Ovary (tissue), 7 donors: ENCODE measurements at regions not wholly inside any gene's neighbourhood (a gene's known extent, or its start where the extent isn't known, plus 50 kb on each side); places are given as distances from the start of the nearest gene placed in this dataset.

ENCODE experiments used
- DNase-seq, 5 donors: peaks; one replicate each; pipeline ENCODE4 v3.0.0-alpha.2; 2019 to 2020
- H3K27ac ChIP-seq, 2 donors: fragments of 200-600 bp; one replicate each; pipeline versions ENCODE4 v1.5.1 to v1.8.0; 2019 to 2022
- H3K27me3 ChIP-seq: fragments of 200-600 bp; one replicate; pipeline ENCODE4 v1.8.0; 2022
- H3K36me3 ChIP-seq: fragments of 200-600 bp; sonication (generic); one replicate; pipeline ENCODE4 v1.5.1; 2019
- H3K4me1 ChIP-seq: one replicate; pipeline ENCODE4 v1.8.1; 2013; ENCODE audit warnings: mild to moderate bottlenecking, moderate library complexity; ENCODE audit not compliant: insufficient read depth
- H3K4me3 ChIP-seq: fragments of 200-600 bp; sonication (generic); one replicate; pipeline ENCODE4 v1.5.1; 2017
- H3K9me3 ChIP-seq, 2 donors: fragments of 200-600 bp in 1 of 2; sonication (generic) in 1 of 2; one replicate each; pipeline versions ENCODE4 v1.5.1 to v1.8.1; 2013 to 2019; ENCODE audit warnings: mild to moderate bottlenecking in 1 of 2, moderate library complexity in 1 of 2
- EP300 ChIP-seq: sonication (generic); formaldehyde crosslinking; IDR thresholded peaks from one replicate; pipeline ENCODE4 v1.6.1; 2017; ENCODE audit warnings: antibody characterized with exemption
- POLR2A ChIP-seq: fragments of 450-650 bp; IDR thresholded peaks from one replicate; pipeline ENCODE4 v1.6.1; 2017; ENCODE audit warnings: antibody characterized with exemption, mild to moderate bottlenecking, moderate library complexity
- WGBS, 3 donors: extraction: QIAGEN DNeasy Blood & Tissue Kit in 1 of 3; methylation state at CpG; one replicate each; pipeline versions ENCODE4 v1.1.5 to v1.1.7; 2013 to 2017; 5-methylcytosine and 5-hydroxymethylcytosine counted together
- intact Hi-C, 4 donors: fragments of 100-400 bp; cut with DNase I; formaldehyde crosslinking; loops; one replicate each; pipeline versions ENCODE4 v1.11.0 to v1.15.1; 2022 to 2023
- TF ChIP-seq, protein P1 (sequence below), 3 donors: fragments of 450-650 bp in 2 of 3; fragments of 200-600 bp in 1 of 3; IDR thresholded peaks; one replicate each; pipeline versions ENCODE4 v1.5.1 to v1.8.0; 2016 to 2022; ENCODE audit warnings: antibody characterized with exemption in 3 of 3, mild to moderate bottlenecking in 1 of 3
- donor health status: DM: no; HTN: no; CAD: no; lungs with moderate emphysema.
- donor health status: DM: no; HTN: no; CAD: no.
- donor health status: Bipolar disorder and iron deficiency.
- donor health status: DM: no; HTN: no; CAD: no.
- donor health status: DM: yes; HTN: yes; CAD: no.

DNA sequence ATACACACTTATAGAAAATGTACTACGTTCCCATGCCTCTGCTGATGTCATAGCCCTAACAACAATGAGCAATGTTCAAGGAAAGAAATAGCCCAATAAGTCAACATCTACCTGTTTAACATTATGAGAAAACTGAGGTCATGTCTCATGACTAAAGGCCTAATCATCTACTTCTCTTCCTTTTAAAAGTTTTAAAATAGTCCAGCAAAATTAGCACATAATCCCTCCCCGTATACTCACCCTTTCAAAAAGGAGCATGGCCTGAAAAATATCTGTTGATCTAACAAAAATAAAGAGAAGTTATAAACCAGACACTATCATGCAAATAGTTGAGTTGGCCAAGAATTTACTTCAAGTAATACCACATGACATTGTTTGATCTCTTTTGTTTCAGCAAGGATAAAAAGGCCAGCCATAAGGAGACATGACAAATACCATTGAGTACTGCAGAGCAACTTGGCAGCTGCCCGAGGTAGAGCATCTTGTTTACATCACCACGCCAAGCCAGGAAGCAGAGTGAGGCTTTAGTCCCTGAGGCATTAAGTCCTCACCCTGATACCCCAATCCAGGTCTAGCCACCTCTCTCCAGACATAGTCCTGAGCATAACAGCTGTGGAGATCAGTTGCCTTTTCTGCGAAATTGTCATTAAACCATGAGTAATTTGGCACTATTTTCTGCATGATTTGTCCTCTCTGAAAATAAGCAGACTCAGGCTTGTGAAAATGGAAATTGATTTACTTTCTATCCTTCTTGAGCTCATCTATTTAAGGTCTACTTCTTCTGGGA lies 137.4 kb upstream of the ETAA1 start:
- no peak overlapping the region for H3K4me3 ChIP-seq
- H3K36me3 ChIP-seq: no peaks in the 10 kb centered on the region
- H3K27me3 ChIP-seq: no peaks in the 10 kb centered on the region
- WGBS, 3 donors: 34 to 37% (median 36%) methylated on average over 5 of the region's 5 CpGs
- H3K27ac ChIP-seq: peak overlapping the region in 1 of 2 donors; percentile 64
- peaks cover 3% of the 10 kb centered on the region for H3K4me1 ChIP-seq
- DNase-seq: peak; percentile 19 to 53 (median 35)
- H3K9me3 ChIP-seq: no peaks in the 10 kb centered on the region
- intact Hi-C loops: loop anchor here in 1 of 4 donors (5.0 kb wide), 1 partner anchor 138 kb away; the partner anchor contains the start of gene ETAA1
- TF ChIP-seq EP300: no peak
- TF ChIP-seq, protein P1, sequence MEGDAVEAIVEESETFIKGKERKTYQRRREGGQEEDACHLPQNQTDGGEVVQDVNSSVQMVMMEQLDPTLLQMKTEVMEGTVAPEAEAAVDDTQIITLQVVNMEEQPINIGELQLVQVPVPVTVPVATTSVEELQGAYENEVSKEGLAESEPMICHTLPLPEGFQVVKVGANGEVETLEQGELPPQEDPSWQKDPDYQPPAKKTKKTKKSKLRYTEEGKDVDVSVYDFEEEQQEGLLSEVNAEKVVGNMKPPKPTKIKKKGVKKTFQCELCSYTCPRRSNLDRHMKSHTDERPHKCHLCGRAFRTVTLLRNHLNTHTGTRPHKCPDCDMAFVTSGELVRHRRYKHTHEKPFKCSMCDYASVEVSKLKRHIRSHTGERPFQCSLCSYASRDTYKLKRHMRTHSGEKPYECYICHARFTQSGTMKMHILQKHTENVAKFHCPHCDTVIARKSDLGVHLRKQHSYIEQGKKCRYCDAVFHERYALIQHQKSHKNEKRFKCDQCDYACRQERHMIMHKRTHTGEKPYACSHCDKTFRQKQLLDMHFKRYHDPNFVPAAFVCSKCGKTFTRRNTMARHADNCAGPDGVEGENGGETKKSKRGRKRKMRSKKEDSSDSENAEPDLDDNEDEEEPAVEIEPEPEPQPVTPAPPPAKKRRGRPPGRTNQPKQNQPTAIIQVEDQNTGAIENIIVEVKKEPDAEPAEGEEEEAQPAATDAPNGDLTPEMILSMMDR (IDR thresholded peaks at IDR 0.05): no peak
- TF ChIP-seq POLR2A: no peak

DNA sequence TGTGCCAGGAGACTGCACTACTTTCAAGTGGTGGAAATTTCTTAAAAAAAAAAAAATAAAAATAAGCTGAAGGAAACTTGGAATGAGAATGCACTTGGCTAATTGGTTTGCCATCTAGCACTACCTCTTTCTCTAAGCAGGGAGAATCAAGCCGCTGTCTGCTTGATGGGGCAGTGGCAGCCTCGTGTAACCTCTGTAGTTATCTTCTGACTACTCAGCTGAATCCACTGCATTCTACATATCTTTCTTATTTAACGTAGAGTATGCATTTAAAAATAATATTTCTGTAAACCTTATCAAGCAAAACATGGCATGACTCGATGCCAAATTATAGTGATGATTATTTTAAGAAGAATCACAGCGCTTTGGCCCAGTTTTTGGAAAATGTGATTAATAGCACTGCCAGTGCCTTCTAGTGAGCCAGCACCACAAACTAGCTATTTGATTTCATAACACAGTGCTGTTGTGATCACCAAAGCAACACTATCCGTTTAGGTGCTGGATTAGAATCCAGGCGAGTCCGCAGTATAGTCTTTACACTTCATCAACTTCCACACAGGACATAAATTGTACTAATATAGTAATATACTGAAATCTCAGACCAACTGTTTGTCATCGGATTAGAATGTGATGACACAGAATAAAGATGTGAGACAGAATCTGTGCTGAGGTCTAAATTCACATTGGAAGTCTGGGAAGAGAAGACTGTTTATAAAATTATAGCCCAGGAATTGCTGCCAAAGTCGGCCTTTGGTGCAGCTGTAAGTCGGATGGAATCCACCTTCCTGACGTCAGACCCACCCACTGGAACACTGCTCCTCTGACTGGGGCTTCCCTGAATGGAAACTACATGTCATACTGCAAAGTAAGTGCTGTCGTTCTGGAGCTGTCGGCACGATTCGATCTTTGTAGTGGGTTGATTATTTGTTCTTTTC lies 136.5 kb upstream of the ETAA1 start:
- WGBS, 3 donors: 9 to 13% (median 11%) methylated on average over 16 of the region's 16 CpGs
- Histone ChIP-seq H3K9me3 (no peaks in the 10 kb centered on the region), H3K4me1 (peaks cover 3% of the 10 kb centered on the region), H3K4me3 (no peak overlapping the region), H3K36me3 (no peaks in the 10 kb centered on the region), H3K27ac (peak overlapping the region; percentile 2 to 64), H3K27me3 (no peaks in the 10 kb centered on the region)
- intact Hi-C loops: loop anchor here in 1 of 4 donors (5.0 kb wide), 1 partner anchor 137 kb away; the partner anchor contains the start of gene ETAA1
- DNase-seq: peak; percentile 75 to 85 (median 83)
- TF ChIP-seq, protein P1 (IDR thresholded peaks at IDR 0.05): no peak
- TF ChIP-seq EP300 (peak; percentile 12), POLR2A (no peak)

DNA sequence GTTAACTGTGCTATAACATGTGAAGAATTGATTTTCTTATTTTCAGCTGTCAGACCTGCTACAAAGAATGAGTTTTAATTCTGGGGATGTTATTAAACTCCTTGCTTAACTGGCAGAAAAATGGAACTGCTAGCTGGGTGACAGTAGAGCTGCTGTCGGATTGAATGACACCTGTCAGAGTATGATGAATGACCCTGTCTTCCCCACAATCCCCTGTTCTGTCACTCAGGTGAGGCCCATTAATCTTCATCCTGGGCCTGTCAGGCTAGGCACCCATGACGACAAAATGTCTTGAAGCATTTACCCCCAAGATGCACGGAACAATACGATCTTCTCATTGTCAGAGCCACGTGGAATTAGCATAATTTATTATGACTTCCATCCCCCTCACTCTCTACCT lies 129.9 kb upstream of the ETAA1 start:
- H3K36me3 ChIP-seq: no peaks in the 10 kb centered on the region
- no peak overlapping the region for H3K4me3 ChIP-seq
- TF ChIP-seq, protein P1 (IDR thresholded peaks at IDR 0.05): no peak
- TF ChIP-seq EP300 (no peak), POLR2A (no peak)
- H3K9me3 ChIP-seq: no peaks in the 10 kb centered on the region
- no peaks in the 10 kb centered on the region for H3K27me3 ChIP-seq
- no peak for DNase-seq
- intact Hi-C loops: no loop called here
- H3K27ac ChIP-seq: no peak overlapping the region
- H3K4me1 ChIP-seq: peaks cover 2% of the 10 kb centered on the region
- WGBS, 3 donors: 94 to 98% (median 95%) methylated on average over 5 of the region's 5 CpGs

DNA sequence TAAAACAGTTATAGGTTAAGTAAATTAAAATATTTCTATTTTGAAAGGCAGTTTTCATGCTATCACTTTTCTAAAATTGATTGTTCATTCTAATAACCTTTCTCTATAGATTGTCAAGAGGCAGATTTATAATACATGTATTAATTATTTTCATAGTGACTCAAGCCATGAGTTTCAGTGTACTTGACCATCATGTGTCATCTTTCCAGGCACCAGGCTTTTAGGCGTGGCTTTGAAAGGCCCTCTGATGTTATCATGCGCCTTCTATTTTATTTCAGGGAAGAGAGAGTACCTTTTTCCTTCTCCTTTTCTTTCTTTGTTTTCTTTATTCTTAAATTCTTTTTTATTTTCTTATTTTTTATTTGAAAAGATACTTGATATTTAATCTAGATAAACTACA lies 128.3 kb upstream of the ETAA1 start:
- Histone ChIP-seq H3K27ac (no peak overlapping the region), H3K4me3 (no peak overlapping the region), H3K4me1 (peaks cover 2% of the 10 kb centered on the region), H3K9me3 (no peaks in the 10 kb centered on the region), H3K36me3 (no peaks in the 10 kb centered on the region), H3K27me3 (no peaks in the 10 kb centered on the region)
- TF ChIP-seq EP300: no peak
- TF ChIP-seq, protein P1 (IDR thresholded peaks at IDR 0.05): no peak
- TF ChIP-seq POLR2A: no peak
- DNase-seq: no peak
- intact Hi-C loops: no loop called here
- WGBS, 3 donors: 93 to 96% (median 95%) methylated on average over 2 of the region's 2 CpGs
